EH (cell line): ENCODE measurements at regions not wholly inside any gene's neighbourhood (a gene's known extent, or its start where the extent isn't known, plus 50 kb on each side); places are given as distances from the start of the nearest gene placed in this dataset.

Experiments
- DNase-seq: peaks from one replicate; pipeline ENCODE4 v3.0.0-alpha.2; 2015; ENCODE audit warnings: low read depth

DNA sequence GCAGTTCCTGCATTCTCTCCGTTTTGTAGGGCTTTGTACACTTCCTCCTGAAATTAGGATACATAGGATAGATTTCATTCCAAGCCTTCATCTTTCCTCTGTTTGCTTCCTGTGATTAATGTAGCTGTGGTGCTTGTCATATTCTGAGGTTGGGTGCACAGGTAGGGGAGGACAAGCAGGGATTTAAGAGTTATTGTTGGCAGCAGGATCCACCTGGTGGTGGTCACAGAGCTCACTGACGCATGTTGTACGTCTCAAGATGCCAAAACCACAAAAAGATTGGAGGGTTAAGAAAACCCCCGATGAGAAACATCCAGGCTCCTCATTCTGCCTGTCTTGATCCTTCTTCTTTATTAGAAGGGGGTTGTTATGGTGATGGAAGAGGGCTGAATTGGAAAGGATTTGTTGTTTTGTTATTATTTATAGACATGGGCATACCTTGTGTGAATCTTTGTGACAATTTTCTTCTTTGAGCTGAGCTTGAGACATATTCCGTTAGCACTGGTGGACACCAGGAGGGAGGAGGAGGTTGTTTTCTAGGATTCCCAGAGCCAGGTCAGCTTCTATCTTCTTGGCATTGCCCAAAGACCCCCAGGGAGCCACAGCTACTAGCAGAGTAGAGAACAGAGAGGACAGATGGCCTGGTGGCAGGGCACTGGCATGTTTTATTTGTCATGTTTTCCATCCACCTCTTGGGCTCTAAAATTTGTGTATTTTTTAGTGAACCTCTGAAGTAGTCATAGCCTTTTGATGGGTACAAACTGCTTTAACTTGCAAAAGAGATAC is 57.7 kb upstream of the LARS2 start:
- DNase-seq = no peak

DNA sequence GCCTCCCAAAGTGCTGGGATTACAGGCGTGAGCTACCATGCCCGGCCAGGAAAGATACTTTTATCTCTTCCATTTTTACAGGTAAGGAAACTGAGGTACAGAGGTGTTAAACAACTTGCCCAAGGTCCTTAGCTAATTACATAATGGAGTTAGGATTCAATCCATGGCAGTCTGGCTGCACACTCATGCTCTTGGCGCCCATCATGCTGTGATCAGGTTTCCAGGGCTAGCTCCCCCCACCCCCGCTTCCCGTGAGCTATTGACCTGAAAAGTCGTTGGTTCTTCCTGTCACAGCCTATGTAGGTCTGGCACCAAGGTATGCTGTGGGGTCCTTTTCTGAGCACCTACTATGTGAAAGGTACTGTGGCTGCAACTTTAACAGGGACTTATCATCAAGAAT is 55.9 kb upstream of the LARS2 start:
- no peak for DNase-seq

DNA sequence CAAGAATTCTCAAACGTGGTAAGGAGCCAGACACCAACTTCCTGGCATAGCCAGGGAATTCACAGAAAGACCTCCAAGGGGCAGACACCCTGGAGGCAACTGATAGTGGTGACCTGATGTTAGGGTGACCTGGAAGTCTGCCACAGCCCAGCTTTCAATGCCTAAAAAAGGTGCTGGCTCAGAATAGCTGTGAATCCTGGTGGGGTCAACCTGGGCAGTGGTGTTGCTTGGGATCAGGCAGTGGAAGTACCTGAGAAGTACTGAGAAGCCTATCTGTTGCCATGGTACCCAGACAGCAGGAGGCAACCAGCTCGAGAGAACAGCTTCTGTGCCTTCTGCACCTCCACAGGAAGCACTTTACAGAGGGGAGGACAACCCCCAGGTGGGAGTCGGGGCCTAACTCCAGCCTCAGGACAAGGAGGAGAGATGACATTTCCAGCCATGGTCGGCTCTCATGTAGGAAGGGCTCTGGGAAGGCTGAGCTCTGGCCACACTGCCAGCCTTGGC is 55.4 kb upstream of the LARS2 start:
- DNase-seq = no peak

DNA sequence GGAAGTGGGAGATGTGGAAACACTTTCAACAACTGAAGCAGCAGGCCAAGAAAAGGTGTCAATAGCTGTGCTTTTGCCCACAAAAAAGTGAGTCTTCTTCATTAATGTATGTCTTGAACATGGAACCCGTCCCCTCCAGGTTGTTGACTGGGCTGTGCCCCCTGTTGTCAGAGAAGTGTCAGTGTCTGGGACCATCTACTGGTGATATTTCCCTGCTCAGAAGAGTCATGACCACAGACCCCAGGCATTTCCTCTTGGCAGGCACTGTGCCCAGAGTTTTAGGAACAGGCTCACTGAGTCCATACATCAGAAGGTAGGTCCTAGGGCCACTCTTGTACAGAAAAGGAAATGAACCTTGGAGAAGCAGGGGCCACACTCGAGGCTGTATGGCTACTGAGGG is 54.8 kb upstream of the LARS2 start:
- DNase-seq = peak; percentile 56

DNA sequence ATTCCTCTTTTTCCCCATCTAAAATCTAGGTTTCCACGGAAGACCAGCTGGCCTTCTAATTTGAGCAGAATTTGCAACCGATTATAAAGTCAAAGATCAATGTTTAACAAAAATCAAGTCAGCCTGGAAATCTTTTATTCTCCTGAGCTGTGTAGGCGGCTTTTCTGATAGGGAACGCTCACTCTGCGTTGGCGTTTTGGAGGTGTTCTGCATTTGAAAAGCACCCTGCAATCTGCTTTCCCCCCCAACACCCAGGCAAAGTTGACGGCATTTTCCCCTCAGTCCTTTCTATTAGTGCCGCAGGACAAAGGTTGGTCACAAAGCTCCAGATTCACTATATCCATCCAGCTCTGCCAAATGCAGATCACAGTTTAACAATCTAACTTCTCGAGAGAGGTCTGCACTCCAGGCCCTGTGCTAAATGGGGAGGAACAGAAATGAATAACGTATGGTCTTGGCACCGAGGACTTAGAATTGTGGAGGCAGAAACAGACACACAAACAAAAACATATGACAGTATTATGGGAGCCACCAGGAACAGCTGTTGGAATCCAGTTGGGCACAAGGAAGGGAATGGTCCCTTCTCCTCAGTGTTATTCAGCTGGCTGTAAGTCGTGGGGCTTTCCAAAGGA is 50.4 kb upstream of the LARS2 start:
- no peak for DNase-seq
